ENCODE measurements at regions not wholly inside any gene's neighbourhood (a gene's known extent, or its start where the extent isn't known, plus 50 kb on each side); places are given as distances from the start of the nearest gene placed in this dataset.
A peak's percentile ranks its signal among the peaks of the same experiment; 100 is the strongest.

DNA sequence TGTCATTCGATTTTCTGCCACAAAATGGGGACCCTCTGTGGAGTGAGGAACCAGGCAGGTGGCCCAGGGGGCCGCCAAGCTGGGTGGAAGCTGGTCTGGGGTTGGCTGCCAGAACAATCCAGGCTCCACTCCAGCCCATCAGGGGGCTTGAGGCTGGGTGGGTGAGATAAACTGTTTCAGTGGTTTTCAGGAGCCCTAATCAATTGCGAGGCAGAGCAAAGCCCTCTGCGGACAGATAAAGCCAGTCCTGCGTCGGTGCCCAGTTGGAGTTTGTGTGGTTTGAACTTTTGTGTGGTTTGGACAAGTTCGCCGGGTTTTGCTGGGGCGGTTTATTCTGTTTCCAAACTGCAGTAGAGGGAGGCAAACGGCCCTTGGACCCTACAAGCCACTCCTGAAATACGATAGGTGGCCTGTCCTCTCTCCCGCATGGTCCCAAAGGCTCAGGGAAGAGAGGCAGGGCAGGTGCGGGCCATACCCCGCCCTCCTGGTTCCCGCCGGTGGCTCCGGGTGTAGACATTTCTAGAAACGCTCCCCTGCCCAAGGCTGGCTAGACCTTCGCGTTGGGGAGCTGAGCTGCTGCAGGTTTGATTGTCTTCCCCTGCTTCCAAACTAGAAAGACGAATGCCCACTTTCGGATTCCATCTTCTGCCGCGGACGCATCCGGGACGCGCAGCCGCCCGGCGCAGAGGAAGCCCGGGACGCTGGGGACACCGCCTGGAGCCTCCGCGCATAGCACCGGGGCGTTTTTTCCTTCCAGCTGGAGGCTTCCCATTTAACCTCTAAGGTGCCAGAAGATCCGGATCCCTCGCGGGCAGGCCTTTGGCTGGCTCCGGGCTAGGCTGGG lies 169.0 kb upstream of the BCOR start:
- in situ Hi-C loops (cut with MboI; ENCODE audit: low pct_ligation_motif_present in 1 of 4, low pct_unique_long_range_greater_than_20kb in 1 of 4, low sequenced_read_pairs in 3 of 4) (loop anchor here in 1 of 4 donors (10.0 kb wide), 1 partner anchor 82 kb away; no protein-coding TSS in a partner anchor), intact Hi-C loops (cut with DNase I; ENCODE audit: low total_unique reads) (no loop called here)
- TF ChIP-seq EP300 (IDR thresholded peaks at IDR 0.05; ENCODE audit: low read depth), result no peak
- TF ChIP-seq, protein P1, sequence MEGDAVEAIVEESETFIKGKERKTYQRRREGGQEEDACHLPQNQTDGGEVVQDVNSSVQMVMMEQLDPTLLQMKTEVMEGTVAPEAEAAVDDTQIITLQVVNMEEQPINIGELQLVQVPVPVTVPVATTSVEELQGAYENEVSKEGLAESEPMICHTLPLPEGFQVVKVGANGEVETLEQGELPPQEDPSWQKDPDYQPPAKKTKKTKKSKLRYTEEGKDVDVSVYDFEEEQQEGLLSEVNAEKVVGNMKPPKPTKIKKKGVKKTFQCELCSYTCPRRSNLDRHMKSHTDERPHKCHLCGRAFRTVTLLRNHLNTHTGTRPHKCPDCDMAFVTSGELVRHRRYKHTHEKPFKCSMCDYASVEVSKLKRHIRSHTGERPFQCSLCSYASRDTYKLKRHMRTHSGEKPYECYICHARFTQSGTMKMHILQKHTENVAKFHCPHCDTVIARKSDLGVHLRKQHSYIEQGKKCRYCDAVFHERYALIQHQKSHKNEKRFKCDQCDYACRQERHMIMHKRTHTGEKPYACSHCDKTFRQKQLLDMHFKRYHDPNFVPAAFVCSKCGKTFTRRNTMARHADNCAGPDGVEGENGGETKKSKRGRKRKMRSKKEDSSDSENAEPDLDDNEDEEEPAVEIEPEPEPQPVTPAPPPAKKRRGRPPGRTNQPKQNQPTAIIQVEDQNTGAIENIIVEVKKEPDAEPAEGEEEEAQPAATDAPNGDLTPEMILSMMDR (IDR thresholded peaks at IDR 0.05), result peak; percentile 55 to 69 (median 60)
- WGBS, 2 donors (ENCODE audit: low coverage in 1 of 2), result 32% methylated on average over 41 of the region's 42 CpGs; no CpG with 5 or more reads in 1 of the 2 donors
- Histone ChIP-seq H3K9me3 (no peaks in the 10 kb centered on the region), H3K27me3 (no peaks in the 10 kb centered on the region), H3K27ac (peak overlapping the region; percentile 63 to 72 (median 70)), H3K36me3 (no peaks in the 10 kb centered on the region), H3K4me3 (peak overlapping the region in 3 of 4 donors; percentile 31 to 55 (median 40)), H3K4me1 (peaks cover 0 to 9% (median 3%) of the 10 kb centered on the region in 4 donors)
- peak; percentile 73 for DNase-seq

GRCh38 chrX:40265936-40266335 lies 168.2 kb upstream of the BCOR start:
- H3K36me3 ChIP-seq, result no peaks in the 10 kb centered on the region
- H3K27me3 ChIP-seq, result no peaks in the 10 kb centered on the region
- DNase-seq, result no peak
- 75% methylated on average over 7 of the region's 7 CpGs; no CpG with 5 or more reads in 1 of the 2 donors for WGBS, 2 donors (ENCODE audit: low coverage in 1 of 2)
- H3K4me3 ChIP-seq, result no peak overlapping the region
- peaks cover 0 to 9% (median 3%) of the 10 kb centered on the region in 4 donors for H3K4me1 ChIP-seq
- TF ChIP-seq POLR2AphosphoS5 (IDR thresholded peaks at IDR 0.05) (no peak), EP300 (IDR thresholded peaks at IDR 0.05; ENCODE audit: low read depth) (no peak), POLR2A (IDR thresholded peaks at IDR 0.05) (no peak)
- TF ChIP-seq, protein P1 (IDR thresholded peaks at IDR 0.05), result no peak
- H3K27ac ChIP-seq, result no peak overlapping the region
- in situ Hi-C loops (cut with MboI; ENCODE audit: low pct_ligation_motif_present in 1 of 4, low pct_unique_long_range_greater_than_20kb in 1 of 4, low sequenced_read_pairs in 3 of 4), result loop anchor here in 1 of 4 donors (10.0 kb wide), 1 partner anchor 81 kb away; no protein-coding TSS in a partner anchor
- intact Hi-C loops (cut with DNase I; ENCODE audit: low total_unique reads), result no loop called here
- H3K9me3 ChIP-seq, result no peaks in the 10 kb centered on the region

DNA sequence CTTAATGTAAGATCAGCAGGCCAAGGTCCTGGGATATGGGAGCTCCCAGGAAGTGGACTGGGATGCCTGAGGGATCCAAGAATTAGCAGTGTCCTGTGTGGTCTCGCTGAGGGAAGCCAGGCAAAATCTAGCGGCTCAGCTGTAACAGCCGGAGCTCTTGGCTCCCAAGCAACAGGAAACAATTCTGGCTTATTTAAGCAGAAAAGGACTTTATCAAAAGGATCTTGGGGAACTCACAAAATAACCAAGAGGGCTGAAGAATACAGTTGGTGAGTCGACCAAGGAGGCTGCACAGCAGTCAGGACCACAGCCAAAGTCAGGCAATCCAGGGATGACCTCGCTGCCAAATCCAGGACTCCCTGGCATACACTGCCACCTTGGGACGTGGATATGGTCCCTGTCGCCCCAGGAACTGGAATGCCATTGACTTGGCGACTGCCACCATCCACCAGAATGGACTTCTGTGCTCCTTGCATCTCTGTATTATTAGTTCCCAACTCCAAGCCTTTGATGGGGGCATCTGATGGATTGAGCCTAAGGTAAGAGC lies 165.3 kb upstream of the BCOR start:
- intact Hi-C loops (cut with DNase I; ENCODE audit: low total_unique reads), result no loop called here
- DNase-seq, result no peak
- 64% methylated on average over 8 of the region's 8 CpGs; no CpG with 5 or more reads in 1 of the 2 donors for WGBS, 2 donors (ENCODE audit: low coverage in 1 of 2)
- H3K4me3 ChIP-seq, result no peak overlapping the region
- TF ChIP-seq, protein P1 (IDR thresholded peaks at IDR 0.05), result no peak
- TF ChIP-seq POLR2A (IDR thresholded peaks at IDR 0.05) (no peak), EP300 (IDR thresholded peaks at IDR 0.05; ENCODE audit: low read depth) (no peak), POLR2AphosphoS5 (IDR thresholded peaks at IDR 0.05) (no peak)
- no peaks in the 10 kb centered on the region for H3K27me3 ChIP-seq
- no peaks in the 10 kb centered on the region for H3K36me3 ChIP-seq
- no peaks in the 10 kb centered on the region for H3K9me3 ChIP-seq
- H3K4me1 ChIP-seq, result peaks cover 0 to 9% (median 3%) of the 10 kb centered on the region in 4 donors
- in situ Hi-C loops (cut with MboI; ENCODE audit: low pct_ligation_motif_present in 1 of 4, low pct_unique_long_range_greater_than_20kb in 1 of 4, low sequenced_read_pairs in 3 of 4), result loop anchor here in 1 of 4 donors (10.0 kb wide), 1 partner anchor 78 kb away; no protein-coding TSS in a partner anchor
- peak overlapping the region in 2 of 4 donors; percentile 9 to 30 for H3K27ac ChIP-seq

Data from transverse colon (tissue), 4 donors.